22Rv1 (cell line): ENCODE measurements at regions not wholly inside any gene's neighbourhood (a gene's known extent, or its start where the extent isn't known, plus 50 kb on each side); places are given as distances from the start of the nearest gene placed in this dataset.

Experiments
- H3K27ac ChIP-seq: fragments of 450-650 bp; 2 replicates; pipeline ENCODE4 v1.5.1; 2017
- ZFX ChIP-seq: fragments of 450-650 bp; IDR thresholded peaks from 2 replicates; pipeline ENCODE4 v1.6.1; 2017; ENCODE audit warnings: antibody characterized with exemption, borderline replicate concordance
- TF ChIP-seq, protein P1 (sequence below): fragments of 450-650 bp; IDR thresholded peaks from 2 replicates; pipeline ENCODE4 v1.5.1; 2017; ENCODE audit warnings: mild to moderate bottlenecking

DNA sequence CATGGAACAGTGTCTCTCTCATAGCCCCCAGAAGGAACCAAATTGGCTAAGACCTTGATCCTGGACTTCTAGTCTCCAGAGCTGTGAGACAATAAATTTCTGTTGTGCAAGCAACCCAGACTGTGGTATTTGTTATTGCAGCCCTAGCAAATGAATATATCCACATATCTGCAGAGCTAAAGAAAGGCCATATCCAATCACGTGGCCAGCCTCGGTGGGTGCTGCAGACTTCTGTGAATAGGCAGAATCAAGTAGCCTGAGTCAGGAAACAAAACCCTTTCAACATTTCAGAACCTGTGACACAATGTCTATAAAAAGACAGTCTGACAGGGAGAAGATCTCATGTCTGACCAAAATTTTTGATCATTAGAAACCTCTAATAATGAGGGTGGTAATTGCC lies 71.0 kb upstream of the CPM start:
- no peak for TF ChIP-seq ZFX
- TF ChIP-seq, protein P1, sequence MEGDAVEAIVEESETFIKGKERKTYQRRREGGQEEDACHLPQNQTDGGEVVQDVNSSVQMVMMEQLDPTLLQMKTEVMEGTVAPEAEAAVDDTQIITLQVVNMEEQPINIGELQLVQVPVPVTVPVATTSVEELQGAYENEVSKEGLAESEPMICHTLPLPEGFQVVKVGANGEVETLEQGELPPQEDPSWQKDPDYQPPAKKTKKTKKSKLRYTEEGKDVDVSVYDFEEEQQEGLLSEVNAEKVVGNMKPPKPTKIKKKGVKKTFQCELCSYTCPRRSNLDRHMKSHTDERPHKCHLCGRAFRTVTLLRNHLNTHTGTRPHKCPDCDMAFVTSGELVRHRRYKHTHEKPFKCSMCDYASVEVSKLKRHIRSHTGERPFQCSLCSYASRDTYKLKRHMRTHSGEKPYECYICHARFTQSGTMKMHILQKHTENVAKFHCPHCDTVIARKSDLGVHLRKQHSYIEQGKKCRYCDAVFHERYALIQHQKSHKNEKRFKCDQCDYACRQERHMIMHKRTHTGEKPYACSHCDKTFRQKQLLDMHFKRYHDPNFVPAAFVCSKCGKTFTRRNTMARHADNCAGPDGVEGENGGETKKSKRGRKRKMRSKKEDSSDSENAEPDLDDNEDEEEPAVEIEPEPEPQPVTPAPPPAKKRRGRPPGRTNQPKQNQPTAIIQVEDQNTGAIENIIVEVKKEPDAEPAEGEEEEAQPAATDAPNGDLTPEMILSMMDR, result no peak

GRCh38 chr12:69007101-69007854 lies 74.3 kb upstream of the CPM start:
- peak overlapping the region; percentile 7 for H3K27ac ChIP-seq
- no peak for TF ChIP-seq ZFX
- TF ChIP-seq, protein P1, result no peak

More for the DNA sequence above, 71.0 kb upstream of the CPM start:
- H3K27ac ChIP-seq, result no peak overlapping the region

DNA sequence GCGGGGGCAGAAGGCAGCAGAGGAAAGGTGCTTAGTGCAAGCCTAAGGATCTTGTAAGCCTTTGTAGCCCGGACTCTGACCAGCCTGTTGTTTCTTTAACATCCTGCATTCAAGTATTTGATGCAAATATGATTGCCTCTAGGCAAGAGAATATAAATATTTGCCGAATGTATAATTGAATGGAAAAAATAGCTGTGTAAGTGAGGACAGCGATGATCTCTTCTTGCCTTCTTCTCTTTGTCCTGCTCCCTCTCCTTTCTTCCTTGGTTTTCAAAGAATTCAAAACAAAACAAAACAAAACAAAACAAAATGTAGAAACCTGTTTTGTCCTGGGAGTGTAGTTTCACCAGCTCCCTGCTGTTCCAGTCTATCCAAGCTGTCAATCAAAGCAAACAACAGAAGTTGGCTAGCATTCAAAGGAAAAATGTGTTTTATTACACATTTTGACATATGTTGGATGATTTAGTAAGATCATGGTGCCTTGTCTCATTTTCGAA lies 74.9 kb upstream of the CPM start:
- TF ChIP-seq, protein P1, result no peak
- no peak for TF ChIP-seq ZFX
- peak overlapping the region; percentile 7 for H3K27ac ChIP-seq

DNA sequence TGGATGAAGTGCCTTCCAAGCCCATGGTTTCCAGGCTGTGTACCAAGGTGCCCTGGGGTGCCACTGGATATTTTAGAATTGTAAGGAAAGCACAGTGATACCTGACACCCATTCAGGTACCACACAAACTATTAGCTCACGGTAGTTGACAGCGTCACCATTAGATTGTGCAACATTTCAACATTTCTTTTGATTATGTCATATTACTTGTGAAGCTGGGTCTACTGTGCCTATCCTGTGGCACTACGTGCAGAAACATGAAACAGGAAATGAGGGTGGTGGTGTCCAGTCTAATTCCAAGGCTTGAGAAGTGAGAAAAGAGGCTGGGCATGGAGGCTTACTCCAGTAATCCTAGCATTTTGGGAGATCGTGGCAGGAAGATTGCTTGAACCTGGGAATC lies 75.5 kb upstream of the CPM start:
- TF ChIP-seq, protein P1, result no peak
- no peak overlapping the region for H3K27ac ChIP-seq

- TF ChIP-seq, protein P1, result no peak
- TF ChIP-seq ZFX, result no peak
- H3K27ac ChIP-seq, result no peak overlapping the region
Measured at GRCh38 chr12:69014047-69014446, 81.1 kb upstream of the CPM start.

GRCh38 chr12:69015017-69015416 lies 82.0 kb upstream of the CPM start:
- no peak for TF ChIP-seq ZFX
- TF ChIP-seq, protein P1, result no peak
- no peak overlapping the region for H3K27ac ChIP-seq

- H3K27ac ChIP-seq, result no peak overlapping the region
- TF ChIP-seq, protein P1, result no peak
- no peak for TF ChIP-seq ZFX
Measured at GRCh38 chr12:69015831-69016230, 82.9 kb upstream of the CPM start.
